ENCODE measurements at regions not wholly inside any gene's neighbourhood (a gene's known extent, or its start where the extent isn't known, plus 50 kb on each side); places are given as distances from the start of the nearest gene placed in this dataset.

DNA sequence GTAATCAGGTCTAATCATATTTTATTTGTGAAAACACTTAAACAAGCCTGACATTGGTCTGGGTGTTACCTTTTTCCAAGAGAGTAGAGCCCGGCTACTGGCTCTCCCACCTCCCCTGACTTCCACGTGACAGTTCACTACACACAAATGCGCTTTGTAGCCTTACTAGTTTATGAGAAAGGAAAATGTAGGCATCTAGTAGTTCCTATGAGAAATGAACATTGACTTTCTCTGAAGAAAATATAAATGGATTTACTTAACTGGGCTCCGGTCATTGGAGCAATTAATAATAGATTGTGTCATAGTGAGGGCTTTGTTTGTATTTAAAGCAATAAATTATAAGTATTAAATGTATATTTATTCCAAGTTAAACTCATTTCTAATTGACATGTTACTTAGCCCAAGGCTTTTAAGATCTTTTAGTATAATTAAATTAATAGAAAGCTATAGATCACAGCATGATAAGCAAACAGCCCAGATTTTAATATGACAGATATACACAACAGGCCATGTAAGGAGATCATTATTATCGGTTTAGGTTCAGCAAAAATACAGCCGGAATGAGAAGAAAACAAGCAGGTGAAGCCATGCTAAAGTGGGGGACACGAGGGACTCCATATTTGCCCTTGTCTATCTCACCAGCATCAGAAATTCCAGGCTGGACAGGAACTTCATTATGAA, 756.5 kb upstream of the ADAMTS16 start:
- H3K27ac ChIP-seq = no peak overlapping the region
- no peak for TF ChIP-seq ZFX (IDR thresholded peaks at IDR 0.05; ENCODE audit: borderline replicate concordance)
- TF ChIP-seq, protein P1, sequence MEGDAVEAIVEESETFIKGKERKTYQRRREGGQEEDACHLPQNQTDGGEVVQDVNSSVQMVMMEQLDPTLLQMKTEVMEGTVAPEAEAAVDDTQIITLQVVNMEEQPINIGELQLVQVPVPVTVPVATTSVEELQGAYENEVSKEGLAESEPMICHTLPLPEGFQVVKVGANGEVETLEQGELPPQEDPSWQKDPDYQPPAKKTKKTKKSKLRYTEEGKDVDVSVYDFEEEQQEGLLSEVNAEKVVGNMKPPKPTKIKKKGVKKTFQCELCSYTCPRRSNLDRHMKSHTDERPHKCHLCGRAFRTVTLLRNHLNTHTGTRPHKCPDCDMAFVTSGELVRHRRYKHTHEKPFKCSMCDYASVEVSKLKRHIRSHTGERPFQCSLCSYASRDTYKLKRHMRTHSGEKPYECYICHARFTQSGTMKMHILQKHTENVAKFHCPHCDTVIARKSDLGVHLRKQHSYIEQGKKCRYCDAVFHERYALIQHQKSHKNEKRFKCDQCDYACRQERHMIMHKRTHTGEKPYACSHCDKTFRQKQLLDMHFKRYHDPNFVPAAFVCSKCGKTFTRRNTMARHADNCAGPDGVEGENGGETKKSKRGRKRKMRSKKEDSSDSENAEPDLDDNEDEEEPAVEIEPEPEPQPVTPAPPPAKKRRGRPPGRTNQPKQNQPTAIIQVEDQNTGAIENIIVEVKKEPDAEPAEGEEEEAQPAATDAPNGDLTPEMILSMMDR (IDR thresholded peaks at IDR 0.05) = no peak

DNA sequence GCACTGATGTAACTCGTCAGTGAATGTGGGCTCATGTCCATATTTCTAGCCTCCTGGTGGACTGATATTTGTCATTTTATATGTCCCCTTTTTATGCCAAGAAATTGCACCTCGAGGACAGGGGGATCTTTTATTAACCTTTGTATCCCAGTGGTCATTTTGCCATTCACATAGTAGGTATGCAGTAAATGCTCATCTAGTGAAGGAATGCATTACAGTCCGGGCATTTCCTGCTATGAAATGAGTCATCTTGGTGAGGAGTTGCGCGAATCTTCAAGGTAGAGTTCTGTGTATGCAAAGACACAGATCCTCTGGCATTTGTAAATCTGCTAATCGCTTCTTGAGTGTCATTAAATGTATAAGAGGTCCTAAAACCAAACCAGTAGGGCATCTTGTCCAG, 755.5 kb upstream of the ADAMTS16 start:
- TF ChIP-seq, protein P1 (IDR thresholded peaks at IDR 0.05) = no peak
- TF ChIP-seq ZFX (IDR thresholded peaks at IDR 0.05; ENCODE audit: borderline replicate concordance) = no peak

DNA sequence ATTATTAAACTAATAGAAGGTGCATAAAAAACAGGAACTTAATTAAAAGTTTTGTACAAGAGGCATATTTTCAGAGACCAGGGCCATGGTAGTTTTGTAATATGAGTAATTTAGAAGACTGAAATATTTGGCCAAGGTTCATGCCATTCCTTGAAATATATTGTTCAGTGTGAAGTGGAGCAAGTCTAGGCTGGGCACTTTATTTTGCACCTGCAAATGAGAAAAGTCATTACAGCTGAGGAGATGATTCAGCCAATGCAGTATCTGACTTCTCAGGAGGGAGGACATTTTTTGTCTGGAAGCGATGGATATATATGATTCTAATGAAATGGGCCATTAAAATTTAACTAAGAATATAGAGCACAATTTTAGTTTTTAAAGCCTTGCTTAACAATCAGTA, 754.0 kb upstream of the ADAMTS16 start:
- H3K27ac ChIP-seq = no peak overlapping the region
- no peak for TF ChIP-seq ZFX (IDR thresholded peaks at IDR 0.05; ENCODE audit: borderline replicate concordance)
- TF ChIP-seq, protein P1 (IDR thresholded peaks at IDR 0.05) = no peak

More for the DNA sequence above, 755.5 kb upstream of the ADAMTS16 start:
- no peak overlapping the region for H3K27ac ChIP-seq

DNA sequence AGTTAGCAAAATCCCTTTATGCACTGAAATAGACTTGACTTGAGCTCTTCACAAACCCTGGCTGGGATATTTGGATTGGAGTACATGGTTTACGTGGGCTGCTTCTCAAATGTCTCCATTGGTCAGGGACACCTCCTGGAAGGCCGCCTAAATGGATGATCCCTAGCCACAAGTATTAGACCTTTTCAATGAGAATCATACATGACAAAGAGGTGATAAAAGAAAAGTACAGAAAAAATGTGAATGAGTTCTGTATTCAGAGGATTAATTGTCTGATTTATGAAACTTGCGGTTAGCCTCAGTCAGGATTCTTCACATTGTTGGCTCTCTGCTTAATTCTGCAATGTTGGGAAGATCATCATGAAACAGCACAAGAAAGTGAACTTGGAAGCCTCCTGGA, 752.8 kb upstream of the ADAMTS16 start:
- TF ChIP-seq ZFX (IDR thresholded peaks at IDR 0.05; ENCODE audit: borderline replicate concordance) = no peak
- no peak overlapping the region for H3K27ac ChIP-seq

DNA sequence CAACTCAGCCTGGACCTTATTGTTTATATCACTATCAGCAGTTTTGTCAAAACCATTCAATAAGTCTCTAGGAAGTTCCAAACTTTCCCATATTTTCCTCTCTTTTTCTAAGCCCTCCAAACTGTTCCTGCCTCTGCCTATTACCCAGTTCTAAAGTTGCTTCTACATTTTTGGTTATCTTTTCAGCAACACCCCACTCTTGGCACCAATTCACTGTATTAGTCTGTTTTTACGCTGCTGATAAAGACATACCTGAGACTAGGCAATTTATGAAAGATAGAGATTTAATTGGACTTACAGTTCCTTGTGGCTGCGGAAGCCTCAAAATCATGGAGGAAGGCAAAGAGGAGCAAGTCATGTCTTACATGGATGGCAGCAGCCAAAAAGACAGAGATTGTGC, 744.4 kb upstream of the ADAMTS16 start:
- no peak overlapping the region for H3K27ac ChIP-seq
- TF ChIP-seq, protein P1 (IDR thresholded peaks at IDR 0.05) = no peak
- TF ChIP-seq ZFX (IDR thresholded peaks at IDR 0.05; ENCODE audit: borderline replicate concordance) = no peak

DNA sequence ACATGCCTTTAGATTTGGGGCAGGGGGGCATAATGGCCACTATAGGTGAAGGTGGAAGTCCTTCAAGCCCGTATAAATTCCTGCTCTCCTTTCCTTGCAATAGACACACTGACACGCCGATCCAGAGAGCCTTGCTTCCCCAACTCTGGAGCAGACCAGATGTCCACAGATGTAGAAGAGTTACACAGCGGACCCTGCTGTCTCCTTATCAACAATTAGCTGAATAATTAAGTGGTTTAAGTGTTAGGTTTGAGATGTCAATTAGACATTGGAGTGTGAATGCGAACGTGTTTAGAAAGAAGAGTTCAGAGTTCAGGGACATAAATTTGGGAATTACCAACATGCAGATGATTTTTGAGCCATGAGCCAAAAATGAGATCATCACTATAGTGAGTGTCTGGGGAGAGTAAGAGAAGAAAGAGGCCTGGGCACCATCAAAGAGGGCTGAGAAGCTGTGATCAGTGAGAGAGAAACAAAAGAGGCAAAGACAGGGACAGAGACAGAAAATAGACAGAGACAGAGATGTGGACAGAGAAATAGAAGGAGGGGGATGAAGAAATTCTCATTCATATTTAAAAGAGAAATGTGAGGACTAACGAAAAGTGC, 734.4 kb upstream of the ADAMTS16 start:
- H3K27ac ChIP-seq = no peak overlapping the region

DNA sequence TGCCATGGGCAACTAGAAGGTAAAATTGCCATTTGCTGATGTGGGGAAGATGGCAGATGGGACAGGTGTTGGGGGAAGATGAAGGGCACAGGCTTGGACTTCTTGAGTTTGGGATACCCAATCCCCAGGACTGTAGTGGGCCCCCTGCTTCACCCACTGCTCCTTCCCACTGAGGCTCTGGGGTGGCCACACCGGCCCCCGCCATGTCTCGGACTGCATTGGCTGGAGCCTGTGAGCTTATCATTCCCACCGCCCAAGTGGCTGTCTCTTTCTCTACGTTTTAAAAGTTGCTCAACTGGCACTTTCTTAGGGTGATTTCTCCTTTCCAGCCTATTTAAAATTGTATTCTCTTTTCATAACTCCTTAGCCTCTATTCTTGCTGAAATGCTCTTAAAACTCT, 730.0 kb upstream of the ADAMTS16 start:
- no peak overlapping the region for H3K27ac ChIP-seq

More for the DNA sequence above, 734.4 kb upstream of the ADAMTS16 start:
- TF ChIP-seq, protein P1 (IDR thresholded peaks at IDR 0.05) = no peak

More for the DNA sequence above, 730.0 kb upstream of the ADAMTS16 start:
- TF ChIP-seq, protein P1 (IDR thresholded peaks at IDR 0.05) = no peak
- no peak for TF ChIP-seq ZFX (IDR thresholded peaks at IDR 0.05; ENCODE audit: borderline replicate concordance)

All from 22Rv1 (cell line).